Gastrocnemius medialis (tissue), 4 donors: ENCODE measurements at regions not wholly inside any gene's neighbourhood (a gene's known extent, or its start where the extent isn't known, plus 50 kb on each side); places are given as distances from the start of the nearest gene placed in this dataset.

Source experiments
- ATAC-seq, 2 donors: fragments of 150-250 bp; one replicate each; pipeline ENCODE4 v1.9.1; 2016
- DNase-seq, 2 donors: peaks; one replicate each; pipeline ENCODE4 v3.0.0-alpha.2; 2019
- H3K27ac ChIP-seq, 4 donors: fragments of 200-600 bp; sonication (generic); 1 replicate in 1 of 4; 2 replicates in 3 of 4; pipeline ENCODE4 v1.5.1; 2016 to 2018; ENCODE audit warnings: mild to moderate bottlenecking in 2 of 4, moderate library complexity in 1 of 4
- H3K27me3 ChIP-seq, 3 donors: fragments of 200-600 bp; sonication (generic) in 2 of 3; 1 replicate in 1 of 3; 2 replicates in 2 of 3; pipeline versions ENCODE4 v1.5.1 to v1.6.0; 2016 to 2019; ENCODE audit warnings: mild to moderate bottlenecking in 1 of 3, moderate library complexity in 1 of 3
- H3K36me3 ChIP-seq, 2 donors: fragments of 200-600 bp; sonication (generic) in 1 of 2; one replicate each; pipeline ENCODE4 v1.5.1; 2017 to 2018
- H3K4me1 ChIP-seq, 2 donors: fragments of 200-600 bp; sonication (generic) in 1 of 2; one replicate each; pipeline ENCODE4 v1.5.1; 2016 to 2017; ENCODE audit warnings: mild to moderate bottlenecking in 2 of 2
- H3K4me3 ChIP-seq, 4 donors: fragments of 200-600 bp; sonication (generic) in 3 of 4; 1 replicate in 1 of 4; 2 replicates in 3 of 4; pipeline ENCODE4 v1.5.1; 2016 to 2019; ENCODE audit warnings: mild to moderate bottlenecking in 2 of 4
- H3K9me3 ChIP-seq, 3 donors: fragments of 200-600 bp; sonication (generic) in 2 of 3; 1 replicate in 1 of 3; 2 replicates in 2 of 3; pipeline ENCODE4 v1.5.1; 2016 to 2019
- CTCF ChIP-seq, 5 experiments: fragments of 450-650 bp in 3 of 5; fragments of 200-600 bp in 2 of 5; sonication (generic) in 2 of 5; IDR thresholded peaks in 4 of 5; conservative IDR thresholded peaks in 1 of 5; 1 replicate in 4 of 5; 2 replicates in 1 of 5; pipeline ENCODE4 v1.5.1; 2016 to 2019; ENCODE audit warnings: antibody characterized with exemption in 5 of 5, mild to moderate bottlenecking in 3 of 5, moderate library complexity in 3 of 5
- POLR2A ChIP-seq, 2 donors: fragments of 450-650 bp; IDR thresholded peaks; one replicate each; pipeline ENCODE4 v1.6.1; 2017; ENCODE audit warnings: antibody characterized with exemption in 2 of 2, mild to moderate bottlenecking in 2 of 2, moderate library complexity in 2 of 2
- in situ Hi-C, 4 donors: fragments of 200-750 bp; cut with MboI; loops; one replicate each; pipeline versions ENCODE4 v1.15.0 to v1.8.0; 2017; ENCODE audit warnings: low sequenced_read_pairs in 4 of 4
- intact Hi-C: fragments of 100-400 bp; cut with DNase I; formaldehyde crosslinking; loops from one replicate; pipeline ENCODE4 v1.15.1; 2023; ENCODE audit warnings: low total_unique reads

GRCh38 chr2:9150568-9150900 is 56.1 kb upstream of the ASAP2 start:
- H3K4me1 ChIP-seq = peaks cover 0 to 3% of the 10 kb centered on the region in 2 donors
- H3K27ac ChIP-seq = no peak overlapping the region
- TF ChIP-seq POLR2A (IDR thresholded peaks at IDR 0.05) (no peak), CTCF (IDR thresholded peaks at IDR 0.05 in 4 of 5, conservative IDR thresholded peaks at IDR 0.05 in 1 of 5) (no peak)
- in situ Hi-C loops = no loop called here
- DNase-seq (no peak), ATAC-seq (no peak)
- intact Hi-C loops = no loop called here
- H3K36me3 ChIP-seq = no peaks in the 10 kb centered on the region
- no peaks in the 10 kb centered on the region for H3K27me3 ChIP-seq
- H3K4me3 ChIP-seq = no peak overlapping the region
- H3K9me3 ChIP-seq = no peaks in the 10 kb centered on the region

GRCh38 chr2:9149726-9150567 is 56.7 kb upstream of the ASAP2 start:
- ATAC-seq (no peak), DNase-seq (no peak)
- Histone ChIP-seq H3K4me3 (no peak overlapping the region), H3K9me3 (no peaks in the 10 kb centered on the region), H3K27ac (no peak overlapping the region), H3K36me3 (no peaks in the 10 kb centered on the region), H3K4me1 (peaks cover 0 to 3% of the 10 kb centered on the region in 2 donors), H3K27me3 (no peaks in the 10 kb centered on the region)
- in situ Hi-C loops (loop anchor here in 3 of 4 donors (10.0 kb wide), 1 partner anchor 185 kb away; no protein-coding TSS in a partner anchor), intact Hi-C loops (no loop called here)
- TF ChIP-seq CTCF (IDR thresholded peaks at IDR 0.05 in 4 of 5, conservative IDR thresholded peaks at IDR 0.05 in 1 of 5) (no peak), POLR2A (IDR thresholded peaks at IDR 0.05) (no peak)

DNA sequence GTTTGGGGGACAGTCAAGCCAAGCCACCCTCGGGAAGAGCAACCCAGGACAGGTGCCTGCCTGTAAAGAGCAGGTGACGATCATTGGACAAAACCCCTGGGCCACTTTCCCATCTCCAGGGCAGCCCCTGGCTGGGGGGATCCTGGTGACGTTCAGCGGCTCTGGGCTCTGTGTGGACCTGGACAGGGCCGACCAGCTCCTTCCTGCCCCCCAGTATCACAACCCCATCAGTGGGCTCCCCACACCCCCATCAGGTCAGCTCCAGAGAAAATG is 57.3 kb upstream of the ASAP2 start:
- TF ChIP-seq CTCF (IDR thresholded peaks at IDR 0.05 in 4 of 5, conservative IDR thresholded peaks at IDR 0.05 in 1 of 5) (no peak), POLR2A (IDR thresholded peaks at IDR 0.05) (no peak)
- no peak for DNase-seq
- Histone ChIP-seq H3K27ac (no peak overlapping the region), H3K4me1 (peaks cover 0 to 3% of the 10 kb centered on the region in 2 donors), H3K27me3 (no peaks in the 10 kb centered on the region), H3K9me3 (no peaks in the 10 kb centered on the region), H3K36me3 (no peaks in the 10 kb centered on the region), H3K4me3 (no peak overlapping the region)
- no peak for ATAC-seq
- intact Hi-C loops (no loop called here), in situ Hi-C loops (loop anchor here in 3 of 4 donors (10.0 kb wide), 1 partner anchor 185 kb away; no protein-coding TSS in a partner anchor)

GRCh38 chr2:9146646-9147045 is 60.0 kb upstream of the ASAP2 start:
- no peaks in the 10 kb centered on the region for H3K9me3 ChIP-seq
- no peaks in the 10 kb centered on the region for H3K27me3 ChIP-seq
- intact Hi-C loops = no loop called here
- no peak overlapping the region for H3K27ac ChIP-seq
- ATAC-seq (no peak), DNase-seq (no peak)
- no peaks in the 10 kb centered on the region for H3K36me3 ChIP-seq
- TF ChIP-seq POLR2A (IDR thresholded peaks at IDR 0.05) (no peak), CTCF (IDR thresholded peaks at IDR 0.05 in 4 of 5, conservative IDR thresholded peaks at IDR 0.05 in 1 of 5) (no peak)
- H3K4me3 ChIP-seq = no peak overlapping the region
- in situ Hi-C loops = loop anchor here in 3 of 4 donors (10.0 kb wide), 1 partner anchor 188 kb away; no protein-coding TSS in a partner anchor
- H3K4me1 ChIP-seq = peaks cover 0 to 6% of the 10 kb centered on the region in 2 donors
